ENCODE measurements at regions not wholly inside any gene's neighbourhood (a gene's known extent, or its start where the extent isn't known, plus 50 kb on each side); places are given as distances from the start of the nearest gene placed in this dataset.

GRCh38 chr7:13414181-13414580 lies 575.3 kb downstream of the ETV1 start (continued):
- no peak for TF ChIP-seq REST (IDR thresholded peaks at IDR 0.05)
- no peak for TF ChIP-seq SP1 (IDR thresholded peaks at IDR 0.05)
- no peak for TF ChIP-seq HNF4A (conservative IDR thresholded peaks at IDR 0.05)
- no peak for TF ChIP-seq NR2F2 (IDR thresholded peaks at IDR 0.05)
- TF ChIP-seq TAF1 (conservative IDR thresholded peaks at IDR 0.05): no peak
- TF ChIP-seq YY1 (IDR thresholded peaks at IDR 0.05): no peak
- no peak for TF ChIP-seq EGR1 (IDR thresholded peaks at IDR 0.05; ENCODE audit: low read depth in 2 of 2)

GRCh38 chr7:13414661-13415107 lies 574.8 kb downstream of the ETV1 start:
- no peak for DNase-seq (ENCODE audit: low spot score)
- TF ChIP-seq YY1 (IDR thresholded peaks at IDR 0.05) (no peak), SP1 (IDR thresholded peaks at IDR 0.05) (no peak)
- no peaks in the 10 kb centered on the region for H3K27me3 ChIP-seq (ENCODE audit: control insufficient read depth in 4 of 4, insufficient read depth in 4 of 4, low read length in 3 of 4)
- no peaks in the 10 kb centered on the region for H3K36me3 ChIP-seq (ENCODE audit: control insufficient read depth in 4 of 4, insufficient read depth in 3 of 4, low read depth in 1 of 4, low read length in 3 of 4)
- H3K4me3 ChIP-seq (ENCODE audit: low read depth in 1 of 3, low read length in 3 of 3): no peak overlapping the region
- H3K27ac ChIP-seq (ENCODE audit: low read depth in 1 of 2, low read length in 2 of 2): no peak overlapping the region
- no peaks in the 10 kb centered on the region for H3K4me1 ChIP-seq (ENCODE audit: control insufficient read depth in 4 of 4, insufficient read depth in 4 of 4, low read length in 3 of 4)
- no peak overlapping the region for H3K9ac ChIP-seq (ENCODE audit: low read depth in 1 of 2, low read length in 2 of 2)
- no peaks in the 10 kb centered on the region for H3K9me3 ChIP-seq (ENCODE audit: control insufficient read depth in 4 of 4, low read length in 3 of 4)
- WGBS: 28% methylated on average over 5 of the region's 5 CpGs

DNA sequence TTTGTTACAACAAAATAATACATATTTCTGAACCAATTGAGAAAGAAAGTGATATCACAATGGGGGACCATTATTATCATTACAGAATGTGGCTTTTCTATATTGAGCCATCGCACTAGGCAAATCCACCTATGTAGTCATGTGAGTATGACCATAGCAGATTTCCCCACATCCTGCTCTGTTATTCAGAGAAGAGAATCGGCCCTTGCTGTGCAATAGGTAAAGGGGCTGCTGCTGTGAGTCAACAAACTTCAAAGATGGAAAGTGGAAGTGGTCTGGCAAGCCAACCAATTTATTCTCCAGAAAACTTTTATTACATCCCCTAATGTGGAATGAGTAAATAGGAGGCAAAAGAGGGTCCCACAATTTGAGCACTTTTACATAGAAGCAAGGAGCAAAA lies 573.4 kb downstream of the ETV1 start:
- Histone ChIP-seq H3K36me3 (ENCODE audit: control insufficient read depth in 4 of 4, insufficient read depth in 3 of 4, low read depth in 1 of 4, low read length in 3 of 4) (no peaks in the 10 kb centered on the region), H3K9ac (ENCODE audit: low read depth in 1 of 2, low read length in 2 of 2) (no peak overlapping the region), H3K27ac (ENCODE audit: low read depth in 1 of 2, low read length in 2 of 2) (no peak overlapping the region), H3K4me3 (ENCODE audit: low read depth in 1 of 3, low read length in 3 of 3) (no peak overlapping the region), H3K27me3 (ENCODE audit: control insufficient read depth in 4 of 4, insufficient read depth in 4 of 4, low read length in 3 of 4) (no peaks in the 10 kb centered on the region), H3K9me3 (ENCODE audit: control insufficient read depth in 4 of 4, low read length in 3 of 4) (no peaks in the 10 kb centered on the region), H3K4me1 (ENCODE audit: control insufficient read depth in 4 of 4, insufficient read depth in 4 of 4, low read length in 3 of 4) (no peaks in the 10 kb centered on the region)
- 69% methylated on average over 2 of the region's 2 CpGs for WGBS
- DNase-seq (ENCODE audit: low spot score): no peak
- TF ChIP-seq EGR1 (IDR thresholded peaks at IDR 0.05; ENCODE audit: low read depth in 2 of 2): no peak
- TF ChIP-seq CTCF (IDR thresholded peaks at IDR 0.05; ENCODE audit: low read depth, low read length, missing input control): no peak
- TF ChIP-seq TAF1 (conservative IDR thresholded peaks at IDR 0.05): no peak
- TF ChIP-seq, protein P1, sequence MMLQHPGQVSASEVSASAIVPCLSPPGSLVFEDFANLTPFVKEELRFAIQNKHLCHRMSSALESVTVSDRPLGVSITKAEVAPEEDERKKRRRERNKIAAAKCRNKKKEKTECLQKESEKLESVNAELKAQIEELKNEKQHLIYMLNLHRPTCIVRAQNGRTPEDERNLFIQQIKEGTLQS (IDR thresholded peaks at IDR 0.05): no peak

- H3K9me3 ChIP-seq (ENCODE audit: control insufficient read depth in 4 of 4, low read length in 3 of 4): no peaks in the 10 kb centered on the region
- no peak overlapping the region for H3K4me3 ChIP-seq (ENCODE audit: low read depth in 1 of 3, low read length in 3 of 3)
- no peak for DNase-seq (ENCODE audit: low spot score)
- H3K4me1 ChIP-seq (ENCODE audit: control insufficient read depth in 4 of 4, insufficient read depth in 4 of 4, low read length in 3 of 4): no peaks in the 10 kb centered on the region
- no peak overlapping the region for H3K27ac ChIP-seq (ENCODE audit: low read depth in 1 of 2, low read length in 2 of 2)
- no peaks in the 10 kb centered on the region for H3K27me3 ChIP-seq (ENCODE audit: control insufficient read depth in 4 of 4, insufficient read depth in 4 of 4, low read length in 3 of 4)
- 74% methylated on average over 1 of the region's 1 CpG for WGBS
- no peak overlapping the region for H3K9ac ChIP-seq (ENCODE audit: low read depth in 1 of 2, low read length in 2 of 2)
- H3K36me3 ChIP-seq (ENCODE audit: control insufficient read depth in 4 of 4, insufficient read depth in 3 of 4, low read depth in 1 of 4, low read length in 3 of 4): no peaks in the 10 kb centered on the region
- TF ChIP-seq EGR1 (IDR thresholded peaks at IDR 0.05; ENCODE audit: low read depth in 2 of 2) (no peak), JUND (IDR thresholded peaks at IDR 0.05) (no peak), FOXA2 (IDR thresholded peaks at IDR 0.05) (no peak), HNF4A (conservative IDR thresholded peaks at IDR 0.05) (no peak), HNF4G (IDR thresholded peaks at IDR 0.05) (no peak), RAD21 (IDR thresholded peaks at IDR 0.05) (no peak), GABPA (IDR thresholded peaks at IDR 0.05 in 1 of 2, conservative IDR thresholded peaks at IDR 0.05 in 1 of 2) (no peak), SP1 (IDR thresholded peaks at IDR 0.05) (no peak), REST (IDR thresholded peaks at IDR 0.05) (no peak), NR2F2 (IDR thresholded peaks at IDR 0.05) (no peak)
- TF ChIP-seq, protein P2, sequence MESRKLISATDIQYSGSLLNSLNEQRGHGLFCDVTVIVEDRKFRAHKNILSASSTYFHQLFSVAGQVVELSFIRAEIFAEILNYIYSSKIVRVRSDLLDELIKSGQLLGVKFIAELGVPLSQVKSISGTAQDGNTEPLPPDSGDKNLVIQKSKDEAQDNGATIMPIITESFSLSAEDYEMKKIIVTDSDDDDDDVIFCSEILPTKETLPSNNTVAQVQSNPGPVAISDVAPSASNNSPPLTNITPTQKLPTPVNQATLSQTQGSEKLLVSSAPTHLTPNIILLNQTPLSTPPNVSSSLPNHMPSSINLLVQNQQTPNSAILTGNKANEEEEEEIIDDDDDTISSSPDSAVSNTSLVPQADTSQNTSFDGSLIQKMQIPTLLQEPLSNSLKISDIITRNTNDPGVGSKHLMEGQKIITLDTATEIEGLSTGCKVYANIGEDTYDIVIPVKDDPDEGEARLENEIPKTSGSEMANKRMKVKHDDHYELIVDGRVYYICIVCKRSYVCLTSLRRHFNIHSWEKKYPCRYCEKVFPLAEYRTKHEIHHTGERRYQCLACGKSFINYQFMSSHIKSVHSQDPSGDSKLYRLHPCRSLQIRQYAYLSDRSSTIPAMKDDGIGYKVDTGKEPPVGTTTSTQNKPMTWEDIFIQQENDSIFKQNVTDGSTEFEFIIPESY (IDR thresholded peaks at IDR 0.05): no peak
Measured at GRCh38 chr7:13416544-13416943, 572.9 kb downstream of the ETV1 start.

Measured in liver (tissue), 8 donors.